Fibroblast of pulmonary artery (primary cell): ENCODE measurements at regions not wholly inside any gene's neighbourhood (a gene's known extent, or its start where the extent isn't known, plus 50 kb on each side); places are given as distances from the start of the nearest gene placed in this dataset.

Source experiments
- DNase-seq: peaks from one replicate; pipeline ENCODE4 v3.0.0-alpha.2; 2010; ENCODE audit warnings: low read depth
- H3K4me3 ChIP-seq: replicated peaks from 2 replicates; pipeline ENCODE4 v1.5.1; 2011; ENCODE audit warnings: low read depth, mild to moderate bottlenecking, control low read depth, low read length, moderate library complexity
- TF ChIP-seq, protein P1 (sequence below): IDR thresholded peaks from 2 replicates; pipeline ENCODE4 v1.5.1; 2011; ENCODE audit warnings: mild to moderate bottlenecking, control low read depth, low read length, inconsistent platforms; ENCODE audit errors: missing control alignments

DNA sequence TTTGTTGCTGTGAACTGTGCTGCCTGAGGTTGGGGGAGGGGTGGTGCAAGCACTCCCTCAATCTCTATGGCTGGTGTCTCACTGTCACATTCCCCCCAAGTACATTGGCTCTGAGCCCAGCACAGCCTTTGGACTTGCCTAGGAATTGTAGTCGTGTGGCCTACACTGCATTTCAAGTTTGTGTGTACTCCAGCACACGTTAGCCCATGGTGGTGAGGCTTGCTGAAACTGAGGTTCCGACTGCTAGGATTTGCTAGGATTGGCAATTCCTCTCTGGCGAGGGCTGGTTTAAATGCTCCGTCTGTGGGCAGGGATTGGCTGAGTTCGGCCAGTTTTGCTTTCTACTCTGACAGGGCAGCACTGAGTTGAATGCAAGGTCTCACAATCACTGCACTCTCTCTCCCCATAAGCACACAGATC lies 121.7 kb upstream of the CXXC4 start:
- TF ChIP-seq, protein P1, sequence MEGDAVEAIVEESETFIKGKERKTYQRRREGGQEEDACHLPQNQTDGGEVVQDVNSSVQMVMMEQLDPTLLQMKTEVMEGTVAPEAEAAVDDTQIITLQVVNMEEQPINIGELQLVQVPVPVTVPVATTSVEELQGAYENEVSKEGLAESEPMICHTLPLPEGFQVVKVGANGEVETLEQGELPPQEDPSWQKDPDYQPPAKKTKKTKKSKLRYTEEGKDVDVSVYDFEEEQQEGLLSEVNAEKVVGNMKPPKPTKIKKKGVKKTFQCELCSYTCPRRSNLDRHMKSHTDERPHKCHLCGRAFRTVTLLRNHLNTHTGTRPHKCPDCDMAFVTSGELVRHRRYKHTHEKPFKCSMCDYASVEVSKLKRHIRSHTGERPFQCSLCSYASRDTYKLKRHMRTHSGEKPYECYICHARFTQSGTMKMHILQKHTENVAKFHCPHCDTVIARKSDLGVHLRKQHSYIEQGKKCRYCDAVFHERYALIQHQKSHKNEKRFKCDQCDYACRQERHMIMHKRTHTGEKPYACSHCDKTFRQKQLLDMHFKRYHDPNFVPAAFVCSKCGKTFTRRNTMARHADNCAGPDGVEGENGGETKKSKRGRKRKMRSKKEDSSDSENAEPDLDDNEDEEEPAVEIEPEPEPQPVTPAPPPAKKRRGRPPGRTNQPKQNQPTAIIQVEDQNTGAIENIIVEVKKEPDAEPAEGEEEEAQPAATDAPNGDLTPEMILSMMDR = no peak
- no peak for DNase-seq
- H3K4me3 ChIP-seq = no peak overlapping the region

- no peak for DNase-seq
- TF ChIP-seq, protein P1 = no peak
Observed at GRCh38 chr4:104625706-104626105, 131.0 kb upstream of the CXXC4 start.

GRCh38 chr4:104629601-104630000 lies 134.9 kb upstream of the CXXC4 start:
- no peak overlapping the region for H3K4me3 ChIP-seq
- TF ChIP-seq, protein P1 = no peak
- DNase-seq = no peak

More at GRCh38 chr4:104625706-104626105, 131.0 kb upstream of the CXXC4 start:
- H3K4me3 ChIP-seq = no peak overlapping the region

- H3K4me3 ChIP-seq = no peak overlapping the region
- TF ChIP-seq, protein P1 = no peak
- DNase-seq = no peak
Observed at GRCh38 chr4:104630272-104630671, 135.6 kb upstream of the CXXC4 start.

- no peak overlapping the region for H3K4me3 ChIP-seq
- TF ChIP-seq, protein P1 = no peak
- DNase-seq = no peak
Observed at GRCh38 chr4:104631000-104631399, 136.3 kb upstream of the CXXC4 start.

DNA sequence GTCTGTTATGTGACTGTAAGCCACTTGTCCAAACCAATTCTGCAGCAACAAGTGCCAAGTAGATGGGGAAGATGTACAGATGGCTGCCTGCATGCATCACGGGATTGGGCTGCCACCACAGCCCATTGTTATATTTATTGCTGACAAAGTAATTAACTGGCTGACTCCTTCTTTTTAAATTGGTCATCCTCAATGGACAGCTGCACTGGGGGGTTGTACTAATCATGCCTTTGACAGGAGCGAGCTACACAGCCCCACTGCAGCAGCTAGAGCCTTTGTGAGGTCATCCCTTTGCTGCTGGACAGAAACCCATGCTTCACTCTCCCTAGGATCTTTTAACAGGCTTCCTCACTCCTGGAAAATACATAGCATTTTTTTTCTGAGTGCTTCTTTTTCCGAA lies 146.7 kb upstream of the CXXC4 start:
- TF ChIP-seq, protein P1 = no peak
- H3K4me3 ChIP-seq = no peak overlapping the region
- DNase-seq = no peak

- DNase-seq = no peak
- no peak overlapping the region for H3K4me3 ChIP-seq
- TF ChIP-seq, protein P1 = no peak
Observed at GRCh38 chr4:104642521-104642920, 147.8 kb upstream of the CXXC4 start.
